CD4-positive, alpha-beta T cell (primary cell): ENCODE measurements at regions not wholly inside any gene's neighbourhood (a gene's known extent, or its start where the extent isn't known, plus 50 kb on each side); places are given as distances from the start of the nearest gene placed in this dataset.

ENCODE experiments used
- ATAC-seq: fragments of 200-7000 bp; cut with Tn5 transposase; one replicate; pipeline ENCODE4 v1.10.0; 2022; ENCODE audit warnings: mild to moderate bottlenecking; ENCODE audit not compliant: poor library complexity
- CTCF ChIA-PET: fragments of 350-600 bp; sonication (Branson Sonifier 250); formaldehyde crosslinking; loops from one replicate; lab custom pipeline; 2021; ENCODE audit warnings: antibody characterized with exemption, inconsistent platforms; lab: Charles Lee
- POLR2A ChIA-PET: fragments of 350-600 bp; sonication (Branson Sonifier 250); formaldehyde crosslinking; loops from one replicate; lab custom pipeline; 2021; ENCODE audit warnings: antibody characterized with exemption, inconsistent platforms; lab: Charles Lee
- DNase-seq, 14 experiments: peaks; one replicate each; pipeline ENCODE4 v3.0.0-alpha.2; 2013 to 2020; ENCODE audit warnings: mixed read lengths in 2 of 14
- H3K27ac ChIP-seq, 2 donors: one replicate each; pipeline versions ENCODE4 v1.5.1 to v1.7.0; 2013; ENCODE audit warnings: low read length in 2 of 2, low read depth in 1 of 2, mild to moderate bottlenecking in 1 of 2
- H3K27me3 ChIP-seq, 2 experiments: 1 replicate in 1 of 2; 2 replicates in 1 of 2; pipeline versions ENCODE4 v1.6.1 to v1.7.0; 2013; ENCODE audit warnings: low read length in 2 of 2, control low read depth in 1 of 2, mild to moderate bottlenecking in 1 of 2, moderate library complexity in 1 of 2; ENCODE audit not compliant: insufficient read depth in 2 of 2, control insufficient read depth in 1 of 2
- H3K36me3 ChIP-seq: one replicate; pipeline ENCODE4 v1.6.1; 2013; ENCODE audit warnings: low read length, control low read depth; ENCODE audit not compliant: insufficient read depth
- H3K4me1 ChIP-seq: one replicate; pipeline ENCODE4 v1.6.1; 2013; ENCODE audit warnings: low read length, control low read depth; ENCODE audit not compliant: insufficient read depth
- H3K4me3 ChIP-seq: one replicate; pipeline ENCODE4 v1.5.1; 2013; ENCODE audit warnings: mild to moderate bottlenecking, low read length, moderate library complexity
- H3K9me3 ChIP-seq, 2 experiments: 1 replicate in 1 of 2; 2 replicates in 1 of 2; pipeline versions ENCODE4 v1.6.1 to v1.7.0; 2013; ENCODE audit warnings: low read length in 2 of 2, mild to moderate bottlenecking in 2 of 2, control low read depth in 1 of 2, moderate library complexity in 1 of 2; ENCODE audit not compliant: control insufficient read depth in 1 of 2, insufficient read depth in 1 of 2
- H3K27ac Mint-ChIP-seq: one replicate; pipeline ENCODE4 v1.8.0; 2020; ENCODE audit warnings: mixed read lengths
- H3K27me3 Mint-ChIP-seq: one replicate; pipeline ENCODE4 v1.8.0; 2021; ENCODE audit warnings: mixed read lengths
- H3K36me3 Mint-ChIP-seq: one replicate; pipeline ENCODE4 v1.8.0; 2021; ENCODE audit warnings: low read depth, mixed read lengths
- H3K4me1 Mint-ChIP-seq: one replicate; pipeline ENCODE4 v1.8.0; 2021; ENCODE audit warnings: low read depth, mixed read lengths
- H3K4me3 Mint-ChIP-seq: one replicate; pipeline ENCODE4 v1.8.0; 2020; ENCODE audit warnings: mild to moderate bottlenecking, mixed read lengths
- H3K9me3 Mint-ChIP-seq: one replicate; pipeline ENCODE4 v1.8.0; 2020; ENCODE audit warnings: mixed read lengths
- intact Hi-C, 2 experiments: fragments of 100-400 bp; cut with DNase I in 1 of 2; cut with micrococcal nuclease in 1 of 2; formaldehyde crosslinking; loops; one replicate each; pipeline versions ENCODE4 v1.15.1 to v1.9.0; 2023 to 2025; cut with DNase I, micrococcal nuclease
- TF ChIP-seq, protein P1 (sequence below): fragments of 200-600 bp; IDR thresholded peaks from one replicate; pipeline ENCODE4 v1.8.0; 2022; ENCODE audit warnings: antibody characterized with exemption, mild to moderate bottlenecking

- no peaks in the 10 kb centered on the region for H3K4me1 ChIP-seq
- Mint-ChIP-seq H3K9me3 (peaks cover 7% of the 10 kb centered on the region), H3K27me3 (no peaks in the 10 kb centered on the region), H3K27ac (no peak overlapping the region), H3K36me3 (no peaks in the 10 kb centered on the region), H3K4me1 (no peaks in the 10 kb centered on the region), H3K4me3 (no peak overlapping the region)
- DNase-seq (no peak), ATAC-seq (no peak)
- no peaks in the 10 kb centered on the region for H3K36me3 ChIP-seq
- intact Hi-C loops = no loop called here
- ChIA-PET POLR2A (no interaction called here), CTCF (no interaction called here)
- TF ChIP-seq, protein P1, sequence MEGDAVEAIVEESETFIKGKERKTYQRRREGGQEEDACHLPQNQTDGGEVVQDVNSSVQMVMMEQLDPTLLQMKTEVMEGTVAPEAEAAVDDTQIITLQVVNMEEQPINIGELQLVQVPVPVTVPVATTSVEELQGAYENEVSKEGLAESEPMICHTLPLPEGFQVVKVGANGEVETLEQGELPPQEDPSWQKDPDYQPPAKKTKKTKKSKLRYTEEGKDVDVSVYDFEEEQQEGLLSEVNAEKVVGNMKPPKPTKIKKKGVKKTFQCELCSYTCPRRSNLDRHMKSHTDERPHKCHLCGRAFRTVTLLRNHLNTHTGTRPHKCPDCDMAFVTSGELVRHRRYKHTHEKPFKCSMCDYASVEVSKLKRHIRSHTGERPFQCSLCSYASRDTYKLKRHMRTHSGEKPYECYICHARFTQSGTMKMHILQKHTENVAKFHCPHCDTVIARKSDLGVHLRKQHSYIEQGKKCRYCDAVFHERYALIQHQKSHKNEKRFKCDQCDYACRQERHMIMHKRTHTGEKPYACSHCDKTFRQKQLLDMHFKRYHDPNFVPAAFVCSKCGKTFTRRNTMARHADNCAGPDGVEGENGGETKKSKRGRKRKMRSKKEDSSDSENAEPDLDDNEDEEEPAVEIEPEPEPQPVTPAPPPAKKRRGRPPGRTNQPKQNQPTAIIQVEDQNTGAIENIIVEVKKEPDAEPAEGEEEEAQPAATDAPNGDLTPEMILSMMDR = no peak
- H3K27me3 ChIP-seq = no peaks in the 10 kb centered on the region
- H3K4me3 ChIP-seq = no peak overlapping the region
- H3K27ac ChIP-seq = no peak overlapping the region
- H3K9me3 ChIP-seq = no peaks in the 10 kb centered on the region
Measured at GRCh38 chr4:176482972-176483371, 163.2 kb downstream of the SPCS3 start.

DNA sequence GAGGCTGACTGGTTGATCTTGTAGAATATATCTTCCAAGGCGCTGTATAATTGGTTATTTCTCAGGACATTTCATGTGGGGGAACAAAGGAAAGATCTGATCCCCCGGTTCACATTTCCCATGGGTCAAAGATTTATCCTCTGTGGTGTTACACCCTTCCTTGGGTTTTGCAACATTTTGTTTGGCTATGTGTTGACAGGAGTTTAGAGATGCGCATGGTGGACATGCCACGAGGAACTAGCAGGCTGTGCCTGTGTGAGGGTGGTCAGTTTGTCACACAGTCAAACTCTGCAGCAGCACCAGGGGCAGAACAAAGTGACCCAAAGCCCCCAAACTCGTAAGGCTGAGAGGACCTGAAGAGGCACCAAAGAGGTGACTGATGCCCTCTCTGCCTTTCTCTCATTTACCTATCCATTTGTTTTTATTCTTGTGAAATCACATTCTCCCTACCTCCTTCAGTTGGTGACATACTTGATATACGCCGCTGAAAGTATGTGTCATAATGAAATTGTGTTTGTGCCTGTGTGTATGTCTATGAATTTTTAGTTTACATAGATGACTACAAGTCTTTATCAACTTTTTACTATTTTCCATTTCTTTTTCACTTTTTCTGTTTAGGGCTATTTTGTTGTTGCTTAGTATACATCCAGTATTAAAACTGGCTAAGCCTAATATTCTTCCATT lies 164.7 kb downstream of the SPCS3 start:
- ChIA-PET POLR2A (no interaction called here), CTCF (no interaction called here)
- H3K36me3 Mint-ChIP-seq = no peaks in the 10 kb centered on the region
- intact Hi-C loops = no loop called here
- no peak overlapping the region for H3K4me3 ChIP-seq
- DNase-seq (no peak), ATAC-seq (no peak)
- H3K9me3 Mint-ChIP-seq = peaks cover 3% of the 10 kb centered on the region
- TF ChIP-seq, protein P1 = no peak
- H3K27me3 Mint-ChIP-seq = no peaks in the 10 kb centered on the region
- no peaks in the 10 kb centered on the region for H3K4me1 ChIP-seq
- H3K4me1 Mint-ChIP-seq = no peaks in the 10 kb centered on the region
- no peak overlapping the region for H3K27ac Mint-ChIP-seq
- H3K27ac ChIP-seq = no peak overlapping the region
- H3K4me3 Mint-ChIP-seq = no peak overlapping the region
- no peaks in the 10 kb centered on the region for H3K9me3 ChIP-seq
- H3K36me3 ChIP-seq = no peaks in the 10 kb centered on the region
- H3K27me3 ChIP-seq = no peaks in the 10 kb centered on the region

DNA sequence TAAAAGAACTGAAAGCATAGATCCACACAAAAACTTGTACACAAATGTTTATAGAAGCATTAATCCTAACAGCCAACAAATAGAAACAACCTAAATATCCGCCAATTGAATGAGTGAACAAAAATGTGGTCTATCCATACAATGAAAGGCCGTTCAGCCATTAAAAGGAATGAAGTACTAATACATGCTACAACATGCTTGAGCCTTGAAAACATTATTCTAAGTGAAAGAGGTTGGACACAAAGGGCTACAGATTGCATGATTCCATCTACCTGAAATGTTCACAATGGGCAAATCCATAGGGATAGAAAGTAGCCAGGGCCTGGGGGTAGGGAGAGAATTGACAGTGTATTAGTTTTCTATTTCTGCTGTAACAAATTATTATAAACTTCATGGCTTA lies 169.2 kb downstream of the SPCS3 start:
- H3K9me3 Mint-ChIP-seq = peaks cover 6% of the 10 kb centered on the region
- ATAC-seq (no peak), DNase-seq (no peak)
- intact Hi-C loops = no loop called here
- ChIA-PET CTCF (no interaction called here), POLR2A (no interaction called here)
- no peak overlapping the region for H3K27ac ChIP-seq
- no peaks in the 10 kb centered on the region for H3K27me3 ChIP-seq
- H3K4me3 Mint-ChIP-seq = no peak overlapping the region
- no peaks in the 10 kb centered on the region for H3K36me3 ChIP-seq
- no peaks in the 10 kb centered on the region for H3K27me3 Mint-ChIP-seq
- H3K4me1 ChIP-seq = no peaks in the 10 kb centered on the region
- H3K4me3 ChIP-seq = no peak overlapping the region
- TF ChIP-seq, protein P1 = no peak
- no peak overlapping the region for H3K27ac Mint-ChIP-seq
- H3K9me3 ChIP-seq = no peaks in the 10 kb centered on the region
- H3K36me3 Mint-ChIP-seq = no peaks in the 10 kb centered on the region
- no peaks in the 10 kb centered on the region for H3K4me1 Mint-ChIP-seq
